ENCODE measurements at regions not wholly inside any gene's neighbourhood (a gene's known extent, or its start where the extent isn't known, plus 50 kb on each side); places are given as distances from the start of the nearest gene placed in this dataset.

DNA sequence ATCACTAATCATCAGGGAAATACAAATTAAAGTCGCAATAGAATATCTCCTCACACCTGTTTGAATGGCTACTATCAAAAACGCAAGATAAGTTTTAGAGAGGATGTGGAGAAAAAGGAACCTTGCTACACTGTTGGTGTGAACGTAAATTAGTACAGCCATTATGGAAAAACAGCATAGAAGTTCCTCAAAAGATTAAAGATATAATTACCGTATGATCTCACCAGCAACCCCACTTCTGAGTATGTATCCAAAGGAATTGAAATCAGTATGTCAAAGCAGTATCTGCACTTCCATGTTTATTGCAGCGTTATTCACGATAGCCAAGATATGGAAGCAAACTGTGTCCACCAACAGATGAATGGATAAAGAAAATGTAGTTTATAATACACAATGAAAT, 164.4 kb downstream of the ZNF365 start:
- TF ChIP-seq, protein P1, sequence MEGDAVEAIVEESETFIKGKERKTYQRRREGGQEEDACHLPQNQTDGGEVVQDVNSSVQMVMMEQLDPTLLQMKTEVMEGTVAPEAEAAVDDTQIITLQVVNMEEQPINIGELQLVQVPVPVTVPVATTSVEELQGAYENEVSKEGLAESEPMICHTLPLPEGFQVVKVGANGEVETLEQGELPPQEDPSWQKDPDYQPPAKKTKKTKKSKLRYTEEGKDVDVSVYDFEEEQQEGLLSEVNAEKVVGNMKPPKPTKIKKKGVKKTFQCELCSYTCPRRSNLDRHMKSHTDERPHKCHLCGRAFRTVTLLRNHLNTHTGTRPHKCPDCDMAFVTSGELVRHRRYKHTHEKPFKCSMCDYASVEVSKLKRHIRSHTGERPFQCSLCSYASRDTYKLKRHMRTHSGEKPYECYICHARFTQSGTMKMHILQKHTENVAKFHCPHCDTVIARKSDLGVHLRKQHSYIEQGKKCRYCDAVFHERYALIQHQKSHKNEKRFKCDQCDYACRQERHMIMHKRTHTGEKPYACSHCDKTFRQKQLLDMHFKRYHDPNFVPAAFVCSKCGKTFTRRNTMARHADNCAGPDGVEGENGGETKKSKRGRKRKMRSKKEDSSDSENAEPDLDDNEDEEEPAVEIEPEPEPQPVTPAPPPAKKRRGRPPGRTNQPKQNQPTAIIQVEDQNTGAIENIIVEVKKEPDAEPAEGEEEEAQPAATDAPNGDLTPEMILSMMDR (IDR thresholded peaks at IDR 0.05): no peak
- no peak for TF ChIP-seq NFE2L2 (conservative IDR thresholded peaks at IDR 0.05; ENCODE audit: low read length)
- no peak for TF ChIP-seq POLR2A (IDR thresholded peaks at IDR 0.05; ENCODE audit: low read length)
- TF ChIP-seq, protein P2, sequence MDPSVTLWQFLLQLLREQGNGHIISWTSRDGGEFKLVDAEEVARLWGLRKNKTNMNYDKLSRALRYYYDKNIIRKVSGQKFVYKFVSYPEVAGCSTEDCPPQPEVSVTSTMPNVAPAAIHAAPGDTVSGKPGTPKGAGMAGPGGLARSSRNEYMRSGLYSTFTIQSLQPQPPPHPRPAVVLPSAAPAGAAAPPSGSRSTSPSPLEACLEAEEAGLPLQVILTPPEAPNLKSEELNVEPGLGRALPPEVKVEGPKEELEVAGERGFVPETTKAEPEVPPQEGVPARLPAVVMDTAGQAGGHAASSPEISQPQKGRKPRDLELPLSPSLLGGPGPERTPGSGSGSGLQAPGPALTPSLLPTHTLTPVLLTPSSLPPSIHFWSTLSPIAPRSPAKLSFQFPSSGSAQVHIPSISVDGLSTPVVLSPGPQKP (IDR thresholded peaks at IDR 0.05; ENCODE audit: low read depth, low read length): no peak
- TF ChIP-seq RCOR1 (IDR thresholded peaks at IDR 0.05; ENCODE audit: low read depth, low read length): no peak
- TF ChIP-seq ESRRA (IDR thresholded peaks at IDR 0.05; ENCODE audit: borderline replicate concordance, low read length): no peak
- TF ChIP-seq NR3C1 (IDR thresholded peaks at IDR 0.05): no peak
